ENCODE measurements at regions not wholly inside any gene's neighbourhood (a gene's known extent, or its start where the extent isn't known, plus 50 kb on each side); places are given as distances from the start of the nearest gene placed in this dataset.

DNA sequence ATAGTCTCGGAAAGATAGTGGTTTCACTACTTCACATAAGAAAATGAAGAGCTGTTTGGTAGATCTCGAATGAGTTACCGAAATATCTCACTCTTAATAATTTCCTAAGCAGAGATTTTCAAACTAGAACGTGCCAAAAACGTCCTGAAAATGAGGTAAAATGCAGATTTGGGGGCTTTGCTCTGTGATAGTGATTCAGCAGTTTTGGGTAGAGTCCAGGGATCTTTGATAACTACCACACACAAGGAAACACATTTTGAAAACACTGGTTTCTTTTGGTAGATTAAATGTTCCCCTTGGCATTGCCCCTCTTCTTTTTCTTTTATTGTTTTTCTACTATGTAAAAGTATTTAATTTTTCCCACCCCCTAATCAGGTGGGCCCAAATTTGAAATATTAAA, 125.9 kb downstream of the EBLN2 start (continued):
- TF ChIP-seq, protein P1, sequence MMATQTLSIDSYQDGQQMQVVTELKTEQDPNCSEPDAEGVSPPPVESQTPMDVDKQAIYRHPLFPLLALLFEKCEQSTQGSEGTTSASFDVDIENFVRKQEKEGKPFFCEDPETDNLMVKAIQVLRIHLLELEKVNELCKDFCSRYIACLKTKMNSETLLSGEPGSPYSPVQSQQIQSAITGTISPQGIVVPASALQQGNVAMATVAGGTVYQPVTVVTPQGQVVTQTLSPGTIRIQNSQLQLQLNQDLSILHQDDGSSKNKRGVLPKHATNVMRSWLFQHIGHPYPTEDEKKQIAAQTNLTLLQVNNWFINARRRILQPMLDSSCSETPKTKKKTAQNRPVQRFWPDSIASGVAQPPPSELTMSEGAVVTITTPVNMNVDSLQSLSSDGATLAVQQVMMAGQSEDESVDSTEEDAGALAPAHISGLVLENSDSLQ (IDR thresholded peaks at IDR 0.05) = no peak

GRCh38 chr3:73188707-73189106, 127.2 kb downstream of the EBLN2 start:
- Histone ChIP-seq H2AFZ (ENCODE audit: low read depth, low read length) (no peak overlapping the region), H3K27me3 (ENCODE audit: control insufficient read depth in 2 of 2, insufficient read depth in 2 of 2, low read length in 2 of 2) (no peaks in the 10 kb centered on the region; a peak in 1 of 5 replicates), H3K27ac (ENCODE audit: extremely low read depth, low read depth, low read length) (no peak overlapping the region), H3K9me3 (replicated peaks; ENCODE audit: control insufficient read depth, insufficient read depth, low read depth, low read length) (no peaks in the 10 kb centered on the region), H3K36me3 (ENCODE audit: control insufficient read depth, insufficient read depth, low read length) (no peaks in the 10 kb centered on the region), H3K4me1 (replicated peaks in 1 of 2; ENCODE audit: control insufficient read depth in 2 of 2, insufficient read depth in 2 of 2, low read length in 2 of 2) (no peaks in the 10 kb centered on the region), H3K9me1 (ENCODE audit: control insufficient read depth, insufficient read depth, low read length) (no peaks in the 10 kb centered on the region), H3K4me3 (no peak overlapping the region), H3K79me2 (ENCODE audit: control insufficient read depth, insufficient read depth, low read length) (no peaks in the 10 kb centered on the region), H4K20me1 (replicated peaks; ENCODE audit: control insufficient read depth, insufficient read depth, low read length) (no peaks in the 10 kb centered on the region), H3K4me2 (ENCODE audit: insufficient read depth, low read length) (no peak overlapping the region), H3K9ac (ENCODE audit: insufficient read depth in 1 of 2, low read depth in 2 of 2, low read length in 2 of 2) (no peak overlapping the region)
- intact Hi-C loops (cut with micrococcal nuclease) = no loop called here
- ChIA-PET POLR2A (no interaction called here), CTCF (ENCODE audit: low intra/inter-chr PET ratio) (no interaction called here)
- ATAC-seq (no peak), DNase-seq (ENCODE audit: extremely low read depth in 1 of 4, low spot score in 3 of 4) (no peak), FAIRE-seq (no peak)
- TF ChIP-seq MXI1 (IDR thresholded peaks at IDR 0.05; ENCODE audit: low read depth, low read length) (no peak), IRF2 (CRISPR knock-in tag; IDR thresholded peaks at IDR 0.05) (no peak), SMARCA4 (IDR thresholded peaks at IDR 0.05) (no peak), NR2C1 (IDR thresholded peaks at IDR 0.05) (no peak), NR2C1 (tag; IDR thresholded peaks at IDR 0.05) (no peak), ZNF12 (CRISPR knock-in tag; IDR thresholded peaks at IDR 0.05) (no peak), TCF7L2 (IDR thresholded peaks at IDR 0.05; ENCODE audit: low read depth, low read length) (no peak), RFX5 (IDR thresholded peaks at IDR 0.05; ENCODE audit: low read depth, low read length) (no peak), MCM7 (IDR thresholded peaks at IDR 0.05) (no peak), ZNF280A (IDR thresholded peaks at IDR 0.05; ENCODE audit: low read depth, partially characterized antibody) (no peak), ZNF232 (CRISPR knock-in tag; IDR thresholded peaks at IDR 0.05) (no peak), BCOR (IDR thresholded peaks at IDR 0.05) (no peak), KHSRP (IDR thresholded peaks at IDR 0.05) (no peak), NFXL1 (CRISPR knock-in tag; IDR thresholded peaks at IDR 0.05) (no peak), SAFB (IDR thresholded peaks at IDR 0.05; ENCODE audit: borderline replicate concordance, low read depth, low read length) (no peak), MCM2 (IDR thresholded peaks at IDR 0.05; ENCODE audit: low read depth) (no peak), SRF (CRISPR knock-in tag; IDR thresholded peaks at IDR 0.05) (no peak), SIRT6 (IDR thresholded peaks at IDR 0.05; ENCODE audit: low read depth, low read length) (no peak)
- TF ChIP-seq, protein P2, sequence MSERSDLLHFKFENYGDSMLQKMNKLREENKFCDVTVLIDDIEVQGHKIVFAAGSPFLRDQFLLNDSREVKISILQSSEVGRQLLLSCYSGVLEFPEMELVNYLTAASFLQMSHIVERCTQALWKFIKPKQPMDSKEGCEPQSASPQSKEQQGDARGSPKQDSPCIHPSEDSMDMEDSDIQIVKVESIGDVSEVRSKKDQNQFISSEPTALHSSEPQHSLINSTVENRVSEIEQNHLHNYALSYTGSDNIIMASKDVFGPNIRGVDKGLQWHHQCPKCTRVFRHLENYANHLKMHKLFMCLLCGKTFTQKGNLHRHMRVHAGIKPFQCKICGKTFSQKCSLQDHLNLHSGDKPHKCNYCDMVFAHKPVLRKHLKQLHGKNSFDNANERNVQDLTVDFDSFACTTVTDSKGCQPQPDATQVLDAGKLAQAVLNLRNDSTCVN (CRISPR knock-in tag; IDR thresholded peaks at IDR 0.05) = no peak
- TF ChIP-seq, protein P3, sequence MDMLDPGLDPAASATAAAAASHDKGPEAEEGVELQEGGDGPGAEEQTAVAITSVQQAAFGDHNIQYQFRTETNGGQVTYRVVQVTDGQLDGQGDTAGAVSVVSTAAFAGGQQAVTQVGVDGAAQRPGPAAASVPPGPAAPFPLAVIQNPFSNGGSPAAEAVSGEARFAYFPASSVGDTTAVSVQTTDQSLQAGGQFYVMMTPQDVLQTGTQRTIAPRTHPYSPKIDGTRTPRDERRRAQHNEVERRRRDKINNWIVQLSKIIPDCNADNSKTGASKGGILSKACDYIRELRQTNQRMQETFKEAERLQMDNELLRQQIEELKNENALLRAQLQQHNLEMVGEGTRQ (CRISPR knock-in tag; IDR thresholded peaks at IDR 0.05) = no peak
- in situ Hi-C loops (cut with MboI) = no loop called here
- BruUV-seq (replicated peaks) = no TSS peak

Measured in K562 (cell line).